IMR-90 (cell line): ENCODE measurements at regions not wholly inside any gene's neighbourhood (a gene's known extent, or its start where the extent isn't known, plus 50 kb on each side); places are given as distances from the start of the nearest gene placed in this dataset.

Source experiments
- ATAC-seq: fragments of 200-7000 bp; cut with Tn5 transposase; 2 replicates; pipeline ENCODE4 v1.9.1; 2020; ENCODE audit warnings: low read depth, mild to moderate bottlenecking, moderate library complexity
- BruUV-seq: library from RNA; stranded (reverse); fragments of 400-500 nt; replicated peaks from 2 replicates; lab custom pipeline; 2021; lab: Mats Ljungman, UMichigan
- CTCF ChIA-PET: fragments of 300-600 bp; formaldehyde crosslinking; extraction: SDS; loops from one replicate; lab custom pipeline; 2021; ENCODE audit warnings: antibody characterized with exemption; lab: Yijun Ruan, JAX
- POLR2A ChIA-PET: fragments of 300-600 bp; sonication (Branson Sonifier 250); formaldehyde crosslinking; loops from one replicate; lab custom pipeline; 2022; ENCODE audit warnings: antibody characterized with exemption; ENCODE audit not compliant: unreplicated experiment; lab: Charles Lee
- DNase-seq: peaks from one replicate; pipeline ENCODE4 v3.0.0; 2013
- H2AFZ ChIP-seq: replicated peaks from 2 replicates; pipeline ENCODE3; 2013; ENCODE audit warnings: low read length, mild to moderate bottlenecking; ENCODE audit not compliant: poor library complexity
- H2AK5ac ChIP-seq: 2 replicates; pipeline ENCODE4 v1.6.1; 2013; ENCODE audit warnings: low read depth, low read length, inconsistent platforms
- H2AK9ac ChIP-seq: replicated peaks from 2 replicates; pipeline ENCODE3; 2013; ENCODE audit warnings: mild to moderate bottlenecking, low read depth, low read length, moderate library complexity; ENCODE audit not compliant: poor library complexity
- H2BK120ac ChIP-seq: 2 replicates; pipeline ENCODE4 v1.6.1; 2013; ENCODE audit warnings: low read depth, low read length, inconsistent platforms
- H2BK15ac ChIP-seq: 3 replicates; pipeline ENCODE4 v1.6.1; 2013; ENCODE audit warnings: low read depth, low read length, inconsistent platforms
- H2BK20ac ChIP-seq: 2 replicates; pipeline ENCODE4 v1.6.1; 2013; ENCODE audit warnings: low read depth, mild to moderate bottlenecking, inconsistent platforms, low read length, moderate library complexity
- H2BK5ac ChIP-seq: 2 replicates; pipeline ENCODE4 v1.6.1; 2013; ENCODE audit warnings: mild to moderate bottlenecking, low read depth, low read length, inconsistent platforms; ENCODE audit not compliant: poor library complexity, severe bottlenecking
- H3K14ac ChIP-seq: replicated peaks from 2 replicates; pipeline ENCODE4 v1.6.1; 2013; ENCODE audit warnings: low read depth, low read length, inconsistent platforms
- H3K18ac ChIP-seq: 2 replicates; pipeline ENCODE4 v1.6.1; 2013; ENCODE audit warnings: low read depth, low read length, control low read depth
- H3K23ac ChIP-seq: 2 replicates; pipeline ENCODE4 v1.6.1; 2013; ENCODE audit warnings: low read depth, low read length, inconsistent platforms
- H3K27ac ChIP-seq: 2 replicates; pipeline ENCODE4 v1.5.1; 2013; ENCODE audit warnings: mild to moderate bottlenecking, control low read depth, low read length; ENCODE audit not compliant: insufficient read depth
- H3K27me3 ChIP-seq: 2 replicates; pipeline ENCODE4 v1.6.1; 2013; ENCODE audit warnings: low read length; ENCODE audit not compliant: control insufficient read depth, insufficient read depth
- H3K36me3 ChIP-seq: 2 replicates; pipeline ENCODE4 v1.6.1; 2013; ENCODE audit warnings: low read length, mixed read lengths; ENCODE audit not compliant: control insufficient read depth, insufficient read depth
- H3K4ac ChIP-seq: 2 replicates; pipeline ENCODE4 v1.6.1; 2013; ENCODE audit warnings: low read depth, low read length, inconsistent platforms
- H3K4me1 ChIP-seq: 2 replicates; pipeline ENCODE4 v1.6.1; 2013; ENCODE audit warnings: low read length, mixed read lengths; ENCODE audit not compliant: control insufficient read depth, insufficient read depth
- H3K4me2 ChIP-seq: 2 replicates; pipeline ENCODE4 v1.6.1; 2013; ENCODE audit warnings: low read depth, mild to moderate bottlenecking, control low read depth, low read length, moderate library complexity
- H3K4me3 ChIP-seq: 2 replicates; pipeline ENCODE4 v1.5.1; 2013; ENCODE audit warnings: low read depth, mild to moderate bottlenecking, control low read depth, low read length, moderate library complexity; ENCODE audit not compliant: insufficient read depth
- H3K56ac ChIP-seq: 2 replicates; pipeline ENCODE4 v1.6.1; 2013; ENCODE audit warnings: low read length, inconsistent platforms; ENCODE audit not compliant: insufficient read depth; ENCODE audit errors: extremely low read depth
- H3K79me1 ChIP-seq, 2 experiments: 2 replicates each; pipeline ENCODE4 v1.6.1; 2013; ENCODE audit warnings: low read length in 2 of 2, inconsistent platforms in 1 of 2, low read depth in 1 of 2
- H3K9ac ChIP-seq: 2 replicates; pipeline ENCODE4 v1.6.1; 2013; ENCODE audit warnings: low read depth, low read length, control low read depth
- H3K9me1 ChIP-seq: 2 replicates; pipeline ENCODE4 v1.6.1; 2013; ENCODE audit warnings: low read length, inconsistent platforms; ENCODE audit not compliant: insufficient read depth
- H3K9me3 ChIP-seq: 2 replicates; pipeline ENCODE4 v1.6.1; 2013; ENCODE audit warnings: low read length; ENCODE audit not compliant: control insufficient read depth, insufficient read depth
- H4K20me1 ChIP-seq: 2 replicates; pipeline ENCODE4 v1.6.1; 2013; ENCODE audit warnings: low read length, inconsistent platforms; ENCODE audit not compliant: insufficient read depth
- H4K5ac ChIP-seq: 2 replicates; pipeline ENCODE4 v1.6.1; 2013; ENCODE audit warnings: mild to moderate bottlenecking, low read depth, low read length, control low read depth
- H4K8ac ChIP-seq, 2 experiments: 2 replicates each; pipeline ENCODE4 v1.6.1; 2013; ENCODE audit warnings: low read depth in 2 of 2, low read length in 2 of 2, control low read depth in 1 of 2, inconsistent platforms in 1 of 2
- H4K91ac ChIP-seq: 2 replicates; pipeline ENCODE4 v1.6.1; 2013; ENCODE audit warnings: low read depth, low read length, inconsistent platforms; ENCODE audit not compliant: insufficient read depth
- MAFK ChIP-seq: IDR thresholded peaks from 2 replicates; pipeline ENCODE4 v1.6.1; 2012; ENCODE audit warnings: low read depth, low read length, improper control_type of control experiment
- MAZ ChIP-seq: IDR thresholded peaks from 2 replicates; pipeline ENCODE4 v1.6.1; 2012; ENCODE audit warnings: low read depth, mild to moderate bottlenecking, low read length, improper control_type of control experiment, moderate library complexity, borderline replicate concordance
- RCOR1 ChIP-seq: IDR thresholded peaks from 2 replicates; pipeline ENCODE4 v1.6.1; 2012; ENCODE audit warnings: mild to moderate bottlenecking, low read length, improper control_type of control experiment; ENCODE audit not compliant: insufficient replicate concordance
- SMC3 ChIP-seq: fragments of 150-350 bp; IDR thresholded peaks from 2 replicates; pipeline ENCODE4 v1.6.1; 2016; ENCODE audit warnings: low read depth, mild to moderate bottlenecking, antibody characterized with exemption, low read length, moderate library complexity
- WGBS, 2 experiments: methylation state at CpG; one replicate each; pipeline versions ENCODE4 v1.1.5 to v1.1.7; 2013; ENCODE audit warnings: missing lambda C conversion rate in 2 of 2; ENCODE audit not compliant: insufficient read length in 1 of 2; ENCODE audit errors: extremely low coverage in 2 of 2; 5-methylcytosine and 5-hydroxymethylcytosine counted together
- dilution Hi-C: fragments of 300-500 bp; cut with HindIII; formaldehyde crosslinking; loops from one replicate; pipeline ENCODE4 v1.14.3; 2018; ENCODE audit warnings: low sequenced_read_pairs; ENCODE audit not compliant: unreplicated experiment
- in situ Hi-C: fragments of 300-500 bp; cut with MboI; formaldehyde crosslinking; loops from 3 replicates; pipeline ENCODE4 v1.14.3; 2019; ENCODE audit warnings: low sequenced_read_pairs, inconsistent platforms, mixed read lengths
- intact Hi-C: fragments of 100-400 bp; cut with micrococcal nuclease; formaldehyde crosslinking; loops from 2 replicates; pipeline ENCODE4 v1.10.0; 2022

- H2BK5ac ChIP-seq: peak overlapping the region; percentile 91
- H3K4me3 ChIP-seq: no peak overlapping the region
- H3K27ac ChIP-seq: peak overlapping the region; percentile 78
- H4K91ac ChIP-seq: peak overlapping the region; percentile 95
- peak overlapping the region; percentile 95 for H2BK20ac ChIP-seq
- H2AFZ ChIP-seq: peak overlapping the region; percentile 81
- no peaks in the 10 kb centered on the region for H4K20me1 ChIP-seq
- ChIA-PET POLR2A (interaction anchor here (0.9 kb wide), 1 partner anchor 216 kb away, joined by 4 read pairs; no protein-coding TSS in a partner anchor), CTCF (interaction anchor here (0.7 to 1.2 kb wide), 2 partner anchors 16 to 77 kb away, joined by 3 read pairs; no protein-coding TSS in a partner anchor)
- peak overlapping the region; percentile 97 for H2BK120ac ChIP-seq
- peak overlapping the region; percentile 38; the same call in 1 of the 2 replicates for H3K9ac ChIP-seq
- WGBS, 2 experiments: 76% methylated on average over 3 of the region's 4 CpGs; no CpG with 5 or more reads in 1 of the 2 experiments
- peak overlapping the region; percentile 48; the same call in 1 of the 2 replicates for H3K56ac ChIP-seq
- H2AK9ac ChIP-seq: no peak overlapping the region
- no peak for TF ChIP-seq SMC3
- TF ChIP-seq MAZ: 0 out of 2 replicates have a peak, but pooled peaks have one; percentile 2
- no peak for TF ChIP-seq MAFK
- no peak for TF ChIP-seq RCOR1
- intact Hi-C loops (no loop called here), dilution Hi-C loops (no loop called here), in situ Hi-C loops (no loop called here)
- H4K5ac ChIP-seq: peak overlapping the region; percentile 96
- peak overlapping the region; percentile 98 for H3K18ac ChIP-seq
- H2BK15ac ChIP-seq: peak overlapping the region; percentile 97; the same call in 2 of the 3 replicates
- no TSS peak for BruUV-seq
- no peaks in the 10 kb centered on the region for H3K27me3 ChIP-seq
- H3K4me2 ChIP-seq: peak overlapping the region; percentile 18; the same call in 1 of the 2 replicates
- H3K4ac ChIP-seq: peak overlapping the region; percentile 93
- no peaks in the 10 kb centered on the region for H3K36me3 ChIP-seq
- H3K14ac ChIP-seq: peak overlapping the region; percentile 98
- peak overlapping the region; percentile 92 for H2AK5ac ChIP-seq
- no peaks in the 10 kb centered on the region for H3K9me3 ChIP-seq
- H3K4me1 ChIP-seq: peaks cover 29% of the 10 kb centered on the region
- H4K8ac ChIP-seq: peak overlapping the region; percentile 80 to 96; a peak in 3 of 4 replicates
- H3K23ac ChIP-seq: peak overlapping the region; percentile 91
- H3K9me1 ChIP-seq: peaks cover 27% of the 10 kb centered on the region
- H3K79me1 ChIP-seq: no peaks in the 10 kb centered on the region
- DNase-seq (peak; percentile 68), ATAC-seq (peak; percentile 75)
Measured at GRCh38 chr2:74768401-74768914, 65.5 kb upstream of the HK2 start.
